GM18520 (cell line): ENCODE measurements at regions not wholly inside any gene's neighbourhood (a gene's known extent, or its start where the extent isn't known, plus 50 kb on each side); places are given as distances from the start of the nearest gene placed in this dataset.
"Not testable (repeated sequence)": the region's sequence is repeated elsewhere in the genome, so short reads cannot be mapped to it uniquely, and the experiment has no call there.

Experiments used
- ATAC-seq: cut with Tn5 transposase; IDR thresholded peaks from one replicate; pipeline ENCODE4 v1.9.1; 2021; ENCODE audit not compliant: unreplicated experiment

GRCh38 chr4:178010596-178010995 lies 568.4 kb upstream of the AGA start:
- ATAC-seq, result no peak

GRCh38 chr4:178015046-178015445 lies 572.8 kb upstream of the AGA start:
- ATAC-seq, result not testable (repeated sequence)

DNA sequence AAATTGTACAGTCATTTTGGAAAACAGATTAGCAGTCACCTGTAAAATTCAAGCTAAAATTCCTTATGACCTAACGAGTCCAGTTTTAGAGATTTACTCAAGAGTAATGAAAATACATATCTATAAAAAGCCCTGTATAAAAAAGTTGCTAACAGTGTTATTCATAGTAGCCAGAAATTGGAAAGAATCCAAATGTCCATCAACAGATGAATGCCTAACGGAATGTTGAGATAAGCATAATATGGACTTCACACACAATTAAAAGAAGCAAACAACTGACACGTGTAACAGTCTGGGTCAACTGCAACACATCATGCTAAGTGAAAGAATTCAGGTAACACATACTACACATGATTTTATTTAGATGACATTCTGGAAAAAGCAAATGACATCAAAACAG lies 584.8 kb upstream of the AGA start:
- ATAC-seq, result no peak

GRCh38 chr4:178027796-178028195 lies 585.6 kb upstream of the AGA start:
- ATAC-seq, result no peak

DNA sequence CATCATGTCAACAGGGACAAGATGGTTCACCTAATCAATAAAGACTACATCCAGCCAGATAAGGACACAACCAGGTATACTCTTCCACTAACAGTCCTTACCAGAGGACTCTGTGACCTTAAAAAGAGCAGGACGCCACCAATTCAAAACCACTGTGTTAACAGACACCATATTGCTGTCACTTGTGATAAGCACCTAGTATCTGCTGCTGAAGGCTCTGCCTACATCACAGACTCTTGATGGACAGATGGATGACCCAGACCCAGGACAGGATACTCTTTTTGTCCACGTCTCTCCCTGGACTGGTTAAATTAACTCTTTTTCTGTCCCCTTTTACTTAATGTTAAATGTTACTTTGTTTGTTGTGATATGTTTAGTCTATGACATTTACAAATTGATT lies 586.2 kb upstream of the AGA start:
- ATAC-seq, result no peak

DNA sequence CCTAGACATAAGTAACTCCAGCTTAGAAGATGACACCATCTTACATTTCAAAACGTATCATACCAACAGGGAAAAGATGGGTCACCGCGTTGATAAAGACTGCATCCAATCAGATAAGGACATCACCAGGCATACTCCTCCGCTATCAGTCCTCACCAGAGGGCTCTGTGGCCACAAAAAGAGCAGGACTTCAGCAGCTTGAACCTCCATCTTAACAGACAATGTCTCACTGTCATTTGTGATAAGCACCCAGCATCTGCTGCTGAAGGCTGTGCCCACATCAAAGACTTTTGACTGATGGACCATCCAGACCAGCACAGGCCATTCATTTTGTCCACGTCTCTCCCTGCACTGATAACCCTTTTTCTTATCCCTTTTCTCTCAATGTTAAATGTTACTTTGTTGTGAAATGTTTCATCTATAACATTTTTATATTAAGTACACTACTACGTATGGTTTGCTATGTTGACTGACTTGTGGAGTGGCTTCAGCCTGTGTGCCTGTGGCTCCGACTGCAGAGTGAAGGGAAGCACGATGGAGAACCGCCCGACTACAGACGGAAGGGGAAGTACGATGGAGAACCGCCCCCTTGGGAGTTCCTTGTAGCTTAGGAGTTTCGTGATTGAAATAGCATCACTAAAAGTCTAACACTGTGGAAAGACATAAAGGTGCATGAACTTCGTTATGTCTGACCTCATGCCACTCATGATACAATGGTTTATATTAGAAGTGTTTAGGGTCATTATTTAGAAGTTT lies 595.4 kb upstream of the AGA start:
- no peak for ATAC-seq

DNA sequence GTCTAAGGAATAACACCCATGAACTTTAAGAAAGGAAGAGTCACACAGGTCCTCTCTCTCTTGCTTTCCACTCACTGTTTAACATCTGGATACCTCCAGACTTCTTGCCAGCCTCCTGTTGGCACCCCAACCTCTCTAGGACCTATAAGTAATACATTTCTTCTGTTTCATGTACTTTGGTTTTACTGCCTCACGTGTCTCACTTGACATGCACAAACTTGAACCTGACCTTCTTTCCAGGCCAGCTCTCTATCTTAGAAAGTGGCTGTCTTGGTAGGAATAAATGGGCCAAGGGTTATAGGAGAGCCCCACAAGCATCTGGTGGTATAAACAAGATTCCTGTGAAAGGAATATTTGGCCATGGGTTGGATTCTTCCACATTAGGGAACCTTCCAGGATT lies 614.8 kb upstream of the AGA start:
- ATAC-seq, result no peak

GRCh38 chr4:178063568-178063967 lies 621.3 kb upstream of the AGA start:
- no peak for ATAC-seq

- no peak for ATAC-seq
Measured at GRCh38 chr4:178066338-178066941, 624.2 kb upstream of the AGA start.

DNA sequence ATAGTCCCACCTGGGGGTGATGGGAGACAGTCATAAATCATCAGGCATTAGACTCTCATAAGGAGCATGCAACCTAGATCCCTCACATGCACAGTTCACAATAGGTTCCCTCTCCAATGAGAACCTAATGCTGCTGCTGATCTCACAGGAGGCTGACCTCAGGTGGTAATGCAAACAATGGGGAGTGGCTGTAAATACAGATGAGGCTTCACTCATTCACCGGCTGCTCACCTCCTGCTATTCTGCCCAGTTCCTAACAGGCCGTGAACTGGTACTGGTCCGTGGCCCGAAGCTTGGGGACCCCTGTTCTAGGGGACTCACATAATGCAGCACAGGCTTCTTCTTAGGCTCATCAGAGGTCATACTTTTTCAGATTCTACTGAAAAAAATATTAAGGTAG lies 625.9 kb upstream of the AGA start:
- no peak for ATAC-seq

- ATAC-seq, result no peak
Measured at GRCh38 chr4:178070163-178070562, 627.9 kb upstream of the AGA start.

- ATAC-seq, result no peak
Measured at GRCh38 chr4:178080312-178080711, 638.1 kb upstream of the AGA start.

GRCh38 chr4:178081176-178081575 lies 638.9 kb upstream of the AGA start:
- ATAC-seq, result no peak

- ATAC-seq, result no peak
Measured at GRCh38 chr4:178081896-178082295, 639.7 kb upstream of the AGA start.

- no peak for ATAC-seq
Measured at GRCh38 chr4:178082906-178083305, 640.7 kb upstream of the AGA start.

DNA sequence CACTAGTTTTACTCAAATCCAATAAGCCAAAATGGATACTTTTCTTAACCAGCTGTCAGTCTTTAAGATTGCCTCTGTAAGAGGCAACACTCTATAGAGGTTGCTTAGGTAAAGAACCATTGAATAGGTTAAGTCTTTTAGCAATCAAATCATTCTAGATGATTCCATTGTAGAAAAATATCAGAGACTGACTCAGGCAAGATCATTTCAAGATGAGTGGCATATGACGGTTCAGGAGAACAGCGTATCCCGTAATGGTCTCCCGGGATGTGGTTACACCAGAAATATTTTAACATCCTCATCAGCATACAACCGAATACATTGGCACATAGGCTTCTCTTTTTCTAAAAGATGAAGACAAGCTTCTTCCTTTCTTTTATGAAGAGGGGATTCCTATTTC lies 641.7 kb upstream of the AGA start:
- ATAC-seq, result no peak

GRCh38 chr4:178086320-178086719 lies 644.1 kb upstream of the AGA start:
- no peak for ATAC-seq

GRCh38 chr4:178090640-178091411 lies 648.6 kb upstream of the AGA start:
- no peak for ATAC-seq

DNA sequence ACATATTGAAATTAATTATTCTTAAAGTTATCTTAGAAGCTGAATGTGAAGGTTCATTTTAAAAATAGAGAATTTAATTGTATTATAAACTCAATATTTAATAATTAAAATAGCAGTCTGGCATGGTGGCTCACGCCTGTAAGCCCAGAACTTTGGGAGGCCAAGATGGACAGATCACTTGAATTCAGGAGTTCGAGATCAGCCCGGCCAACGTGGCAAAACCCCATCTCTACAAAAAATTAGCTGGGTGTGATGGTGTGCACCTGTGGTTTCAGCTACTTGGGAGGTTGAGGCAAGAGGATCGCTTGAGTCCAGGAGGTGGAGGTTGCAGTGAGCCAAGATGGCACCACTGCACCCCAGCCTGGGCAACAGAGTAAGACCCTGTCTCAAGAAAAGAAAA lies 659.9 kb upstream of the AGA start:
- no peak for ATAC-seq

- no peak for ATAC-seq
Measured at GRCh38 chr4:178105242-178105641, 663.0 kb upstream of the AGA start.

DNA sequence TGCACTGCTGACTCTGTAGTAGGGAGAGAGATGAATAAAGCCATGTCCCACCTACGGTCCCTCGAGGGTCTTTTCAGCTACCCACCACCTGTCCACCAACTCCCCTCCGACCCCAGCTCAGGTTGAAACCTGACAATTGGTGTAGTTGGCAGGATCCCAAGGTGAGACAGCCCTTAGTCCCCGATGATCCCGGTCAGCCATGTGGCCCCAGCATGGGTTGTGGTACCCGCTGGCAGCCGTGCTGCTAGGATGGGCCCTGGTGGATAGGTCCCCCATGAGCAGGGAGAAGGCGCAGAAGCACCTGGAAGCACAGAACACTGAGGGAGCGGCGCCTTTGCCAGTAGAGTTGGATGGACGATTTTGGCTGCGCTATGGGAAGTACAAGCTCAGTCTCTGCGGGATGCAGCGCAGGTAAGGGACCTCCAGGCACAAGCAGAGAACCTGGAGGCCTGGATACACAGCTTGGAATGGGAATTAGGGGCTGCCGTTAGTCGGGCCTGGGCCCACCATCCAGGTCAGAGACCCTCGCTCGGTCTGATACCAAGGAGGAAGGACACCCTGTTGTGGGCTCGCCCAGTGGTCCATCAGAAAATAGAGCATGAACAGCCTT lies 694.6 kb upstream of the AGA start:
- no peak for ATAC-seq
